Adrenal gland (tissue), 9 donors: ENCODE measurements at regions not wholly inside any gene's neighbourhood (a gene's known extent, or its start where the extent isn't known, plus 50 kb on each side); places are given as distances from the start of the nearest gene placed in this dataset.
A peak's percentile ranks its signal among the peaks of the same experiment; 100 is the strongest.

Experiments used
- DNase-seq, 7 donors: peaks; one replicate each; pipeline ENCODE4 v3.0.0-alpha.2; 2019 to 2020
- H3K27ac ChIP-seq, 5 donors: fragments of 200-600 bp; sonication (generic) in 4 of 5; 1 replicate in 3 of 5; 2 replicates in 2 of 5; pipeline versions ENCODE4 v1.5.1 to v1.8.0; 2016 to 2020; ENCODE audit warnings: mild to moderate bottlenecking in 1 of 5
- H3K27me3 ChIP-seq: fragments of 200-600 bp; 2 replicates; pipeline ENCODE4 v1.8.0; 2021
- H3K36me3 ChIP-seq, 2 donors: fragments of 200-600 bp; replicated peaks in 1 of 2; 1 replicate in 1 of 2; 2 replicates in 1 of 2; pipeline versions ENCODE4 v1.5.1 to v1.8.0; 2018 to 2022
- H3K4me1 ChIP-seq, 2 donors: fragments of 200-600 bp; replicated peaks in 1 of 2; 1 replicate in 1 of 2; 2 replicates in 1 of 2; pipeline versions ENCODE4 v1.5.1 to v1.8.0; 2018 to 2021
- H3K4me3 ChIP-seq, 4 donors: fragments of 200-600 bp; sonication (generic) in 3 of 4; one replicate each; pipeline ENCODE4 v1.5.1; 2016 to 2018
- H3K9me3 ChIP-seq, 3 donors: fragments of 200-600 bp; sonication (generic) in 1 of 3; replicated peaks in 1 of 3; 1 replicate in 2 of 3; 2 replicates in 1 of 3; pipeline versions ENCODE4 v1.5.1 to v1.8.0; 2016 to 2021
- CTCF ChIP-seq, 6 experiments: fragments of 450-650 bp in 4 of 6; fragments of 200-600 bp in 2 of 6; sonication (generic) in 1 of 6; IDR thresholded peaks; 1 replicate in 5 of 6; 2 replicates in 1 of 6; pipeline versions ENCODE4 v1.5.1 to v1.8.0; 2016 to 2021; ENCODE audit warnings: antibody characterized with exemption in 6 of 6, mild to moderate bottlenecking in 2 of 6, moderate library complexity in 1 of 6
- POLR2A ChIP-seq, 2 donors: fragments of 450-650 bp; IDR thresholded peaks; one replicate each; pipeline ENCODE4 v1.6.1; 2017; ENCODE audit warnings: antibody characterized with exemption in 2 of 2, mild to moderate bottlenecking in 2 of 2, moderate library complexity in 1 of 2
- WGBS, 4 donors: extraction: QIAGEN DNeasy Blood & Tissue Kit in 2 of 4; methylation state at CpG; one replicate each; pipeline versions ENCODE4 v1.1.5 to v1.1.7; 2013 to 2017; 5-methylcytosine and 5-hydroxymethylcytosine counted together
- intact Hi-C, 2 donors: fragments of 100-400 bp; cut with DNase I; formaldehyde crosslinking; loops; one replicate each; pipeline versions ENCODE4 v1.14.1 to v1.15.0; 2022 to 2023
- donor health status: healthy with polysubstance abuse.
- donor health status: Bipolar disorder and iron deficiency.
- donor health status: DM: yes; HTN: yes; CAD: no.
- donor health status: DM: no; HTN: no; CAD: no.
- donor health status: DM: no; HTN: no; CAD: no.

DNA sequence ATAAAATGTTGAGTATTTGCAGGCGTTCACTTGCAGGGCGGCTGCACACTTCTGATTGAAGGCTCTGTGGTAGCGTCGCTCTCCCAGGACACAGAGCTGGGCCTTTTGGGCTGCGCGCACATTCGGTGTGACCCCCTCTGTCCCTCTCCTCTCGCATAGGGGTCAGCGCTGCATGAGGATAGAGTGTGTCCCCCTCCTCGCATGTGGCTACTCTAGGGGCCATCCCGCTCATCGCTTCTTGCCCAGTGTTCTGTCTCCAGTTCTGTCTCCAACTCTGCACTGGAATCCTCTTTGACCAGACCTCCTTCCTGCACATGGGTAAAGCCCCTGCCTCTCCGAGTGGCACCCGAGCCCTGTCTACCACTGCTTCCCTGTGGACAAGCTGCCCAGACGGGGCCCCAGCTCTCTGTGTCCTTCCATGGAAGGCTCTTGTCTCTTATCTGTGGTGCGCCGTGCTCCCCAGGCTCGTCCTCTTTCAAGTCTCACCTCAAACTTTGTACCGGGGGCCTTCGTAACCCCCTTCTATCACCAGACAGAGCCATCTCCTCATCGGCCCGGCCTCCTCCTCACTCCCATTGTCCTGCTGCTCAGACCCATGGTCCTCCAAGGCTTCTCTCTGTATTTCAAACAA lies 278.0 kb upstream of the HDAC4 start:
- no peak overlapping the region for H3K27ac ChIP-seq
- no peaks in the 10 kb centered on the region for H3K36me3 ChIP-seq
- no peak overlapping the region for H3K4me3 ChIP-seq
- no peaks in the 10 kb centered on the region for H3K27me3 ChIP-seq
- no peaks in the 10 kb centered on the region for H3K9me3 ChIP-seq
- peak in 1 of 7 donors; percentile 11 for DNase-seq
- H3K4me1 ChIP-seq = no peaks in the 10 kb centered on the region
- no peak for TF ChIP-seq POLR2A (IDR thresholded peaks at IDR 0.05)
- TF ChIP-seq CTCF (IDR thresholded peaks at IDR 0.05) = no peak
- 92 to 94% (median 93%) methylated on average over 22 of the region's 22 CpGs for WGBS, 4 donors
- intact Hi-C loops = no loop called here

- no peak overlapping the region for H3K27ac ChIP-seq
- 86 to 91% (median 87%) methylated on average over 8 of the region's 8 CpGs for WGBS, 4 donors
- no peaks in the 10 kb centered on the region for H3K36me3 ChIP-seq
- TF ChIP-seq POLR2A (IDR thresholded peaks at IDR 0.05) (no peak), CTCF (IDR thresholded peaks at IDR 0.05) (no peak)
- intact Hi-C loops = no loop called here
- peak in 1 of 7 donors; percentile 20 for DNase-seq
- no peaks in the 10 kb centered on the region for H3K4me1 ChIP-seq
- no peaks in the 10 kb centered on the region for H3K9me3 ChIP-seq
- no peaks in the 10 kb centered on the region for H3K27me3 ChIP-seq
- no peak overlapping the region for H3K4me3 ChIP-seq
Observed at GRCh38 chr2:239678186-239678490, 277.3 kb upstream of the HDAC4 start.

DNA sequence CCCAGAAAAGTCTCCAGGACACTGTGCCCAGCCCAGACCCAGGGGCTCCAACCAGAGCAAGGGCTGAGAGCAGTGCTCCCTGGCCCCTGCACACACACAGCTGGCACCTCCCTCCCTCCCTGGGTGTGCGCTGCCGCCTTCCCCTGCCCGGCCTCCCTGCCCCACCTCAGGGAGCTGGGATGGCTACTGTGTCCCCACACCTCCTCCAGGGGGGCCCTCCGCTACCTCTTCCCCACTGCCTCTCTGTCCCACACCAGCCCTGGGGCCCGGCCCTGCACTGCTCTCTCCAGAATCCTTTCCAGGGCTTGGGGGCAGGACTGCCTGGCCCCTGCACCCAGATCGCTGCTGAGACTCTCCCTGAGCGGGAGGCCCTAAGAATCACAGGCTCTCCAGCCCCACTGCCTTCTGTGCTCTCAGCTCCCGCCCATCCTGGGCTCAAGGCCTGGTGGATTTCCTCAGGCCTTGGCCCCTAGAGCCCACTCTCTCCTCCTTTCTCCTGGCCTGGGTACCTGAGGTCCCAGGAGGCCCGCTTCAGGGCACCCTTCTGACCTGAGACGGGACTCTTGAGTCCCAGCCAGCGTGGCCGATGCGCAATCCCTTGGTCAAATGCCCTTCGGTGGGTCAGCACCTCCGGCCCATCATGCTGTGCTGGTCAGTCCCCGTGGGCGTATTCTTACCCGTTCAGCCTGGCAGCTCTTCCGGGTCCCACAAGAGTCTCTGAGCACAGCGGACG lies 276.8 kb upstream of the HDAC4 start:
- 90 to 94% (median 91%) methylated on average over 16 to 21 of the region's 21 CpGs for WGBS, 4 donors
- Histone ChIP-seq H3K4me1 (no peaks in the 10 kb centered on the region), H3K27me3 (no peaks in the 10 kb centered on the region), H3K36me3 (no peaks in the 10 kb centered on the region), H3K27ac (no peak overlapping the region), H3K4me3 (no peak overlapping the region), H3K9me3 (no peaks in the 10 kb centered on the region)
- intact Hi-C loops = no loop called here
- TF ChIP-seq CTCF (IDR thresholded peaks at IDR 0.05) (no peak), POLR2A (IDR thresholded peaks at IDR 0.05) (no peak)
- peak in 1 of 7 donors; percentile 17 for DNase-seq

DNA sequence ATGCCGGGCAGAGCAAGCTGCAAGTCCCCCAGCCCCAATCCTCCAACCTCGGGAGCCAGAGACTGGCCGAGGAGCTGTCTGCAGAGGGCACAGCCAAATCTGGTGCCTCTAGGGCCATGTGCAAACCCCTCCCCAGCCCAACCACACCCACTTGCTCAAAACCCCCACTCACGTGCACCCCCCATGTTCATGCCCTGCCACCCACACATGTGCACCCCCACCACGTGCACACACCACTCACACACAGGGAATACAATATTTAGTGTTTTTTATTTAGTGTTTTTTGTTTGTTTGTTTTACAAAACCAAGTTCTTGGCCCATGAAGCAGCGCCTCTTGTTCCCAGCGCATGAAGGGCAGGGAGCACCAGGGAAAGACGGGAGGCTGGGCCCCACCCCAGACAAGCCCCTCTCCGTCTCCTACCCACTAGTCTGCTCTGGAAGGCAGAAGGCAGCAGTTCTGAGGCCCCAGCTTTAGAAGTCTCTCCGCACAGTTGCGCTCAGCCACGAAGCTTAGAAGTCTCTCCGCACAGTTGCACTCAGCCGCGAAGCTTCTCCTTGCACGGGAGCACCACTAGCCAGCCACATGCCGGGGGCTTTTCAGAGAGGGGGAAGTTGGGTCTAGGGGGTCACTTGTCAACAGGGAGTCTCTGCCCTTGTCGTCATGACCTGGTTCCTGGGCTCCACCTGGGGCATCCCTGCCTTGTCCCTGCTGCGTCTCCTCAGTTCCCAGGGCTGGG lies 276.1 kb upstream of the HDAC4 start:
- WGBS, 4 donors = 78 to 84% (median 78%) methylated on average over 14 to 19 of the region's 19 CpGs
- intact Hi-C loops = no loop called here
- Histone ChIP-seq H3K4me1 (no peaks in the 10 kb centered on the region), H3K27me3 (no peaks in the 10 kb centered on the region), H3K9me3 (no peaks in the 10 kb centered on the region), H3K36me3 (no peaks in the 10 kb centered on the region), H3K4me3 (no peak overlapping the region), H3K27ac (no peak overlapping the region)
- peak in 1 of 7 donors; percentile 11 for DNase-seq
- TF ChIP-seq CTCF (IDR thresholded peaks at IDR 0.05) = no peak
- no peak for TF ChIP-seq POLR2A (IDR thresholded peaks at IDR 0.05)
